ENCODE measurements at regions not wholly inside any gene's neighbourhood (a gene's known extent, or its start where the extent isn't known, plus 50 kb on each side); places are given as distances from the start of the nearest gene placed in this dataset.

DNA sequence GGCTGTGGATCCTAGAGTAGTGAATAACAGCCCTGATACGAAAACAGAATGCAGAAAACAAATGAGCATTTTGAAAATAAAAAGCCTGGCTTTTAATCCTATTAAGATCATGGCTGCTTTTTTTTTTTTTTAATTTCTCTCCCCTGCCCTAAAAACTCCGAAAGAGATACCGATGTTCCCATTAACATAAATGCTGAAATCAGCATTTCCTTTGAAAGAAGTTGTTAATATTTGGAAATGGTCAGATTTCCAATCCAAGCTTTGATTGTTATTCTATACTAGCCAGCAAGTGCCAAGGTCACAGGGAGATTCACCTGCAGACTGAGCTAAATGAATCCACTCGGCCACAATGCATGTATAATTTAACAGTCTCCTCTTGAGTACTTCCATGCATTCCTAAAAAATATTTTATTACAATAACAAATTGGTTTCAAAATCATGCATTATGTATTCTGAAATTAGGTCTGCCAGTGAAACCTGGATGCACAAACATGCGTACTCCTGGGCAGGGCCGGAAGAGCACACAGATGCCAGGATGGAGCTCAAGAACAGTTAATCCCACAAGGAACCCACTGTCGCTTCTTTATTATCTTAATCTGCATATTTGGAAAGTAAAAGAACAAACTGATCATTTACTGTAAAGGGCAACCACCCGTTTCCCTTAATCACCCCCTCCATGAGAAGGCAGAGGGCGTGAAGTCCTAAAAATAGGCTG lies 521.5 kb upstream of the ZFHX3 start:
- DNase-seq (ENCODE audit: extremely low read depth, low read depth), result no peak
- TF ChIP-seq, protein P1, sequence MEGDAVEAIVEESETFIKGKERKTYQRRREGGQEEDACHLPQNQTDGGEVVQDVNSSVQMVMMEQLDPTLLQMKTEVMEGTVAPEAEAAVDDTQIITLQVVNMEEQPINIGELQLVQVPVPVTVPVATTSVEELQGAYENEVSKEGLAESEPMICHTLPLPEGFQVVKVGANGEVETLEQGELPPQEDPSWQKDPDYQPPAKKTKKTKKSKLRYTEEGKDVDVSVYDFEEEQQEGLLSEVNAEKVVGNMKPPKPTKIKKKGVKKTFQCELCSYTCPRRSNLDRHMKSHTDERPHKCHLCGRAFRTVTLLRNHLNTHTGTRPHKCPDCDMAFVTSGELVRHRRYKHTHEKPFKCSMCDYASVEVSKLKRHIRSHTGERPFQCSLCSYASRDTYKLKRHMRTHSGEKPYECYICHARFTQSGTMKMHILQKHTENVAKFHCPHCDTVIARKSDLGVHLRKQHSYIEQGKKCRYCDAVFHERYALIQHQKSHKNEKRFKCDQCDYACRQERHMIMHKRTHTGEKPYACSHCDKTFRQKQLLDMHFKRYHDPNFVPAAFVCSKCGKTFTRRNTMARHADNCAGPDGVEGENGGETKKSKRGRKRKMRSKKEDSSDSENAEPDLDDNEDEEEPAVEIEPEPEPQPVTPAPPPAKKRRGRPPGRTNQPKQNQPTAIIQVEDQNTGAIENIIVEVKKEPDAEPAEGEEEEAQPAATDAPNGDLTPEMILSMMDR (IDR thresholded peaks at IDR 0.05; ENCODE audit: low read depth, low read length, missing control alignments), result no peak
- no peak overlapping the region for H3K4me3 ChIP-seq (replicated peaks; ENCODE audit: low read depth, low read length)

DNA sequence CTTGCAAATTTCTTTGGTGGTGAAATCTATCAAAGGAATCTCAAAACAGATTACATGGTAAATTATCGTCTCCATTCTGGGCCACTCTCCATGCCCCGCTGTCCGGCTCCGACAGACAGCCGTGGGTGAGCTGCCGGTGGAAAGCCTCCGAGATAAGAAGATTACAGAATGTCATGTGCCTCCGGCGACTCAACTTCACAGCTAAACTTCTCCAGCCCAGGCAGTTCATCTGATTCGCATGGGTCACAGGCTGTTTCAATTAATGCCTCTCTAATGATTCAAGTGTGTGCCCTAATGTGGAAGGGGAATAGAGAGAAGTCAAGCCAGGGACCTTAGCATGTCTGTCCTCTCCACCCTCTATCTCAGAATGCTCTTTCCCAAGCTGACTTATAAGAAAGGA lies 520.8 kb upstream of the ZFHX3 start:
- TF ChIP-seq, protein P1 (IDR thresholded peaks at IDR 0.05; ENCODE audit: low read depth, low read length, missing control alignments), result no peak
- H3K4me3 ChIP-seq (replicated peaks; ENCODE audit: low read depth, low read length), result no peak overlapping the region
- DNase-seq (ENCODE audit: extremely low read depth, low read depth), result no peak

DNA sequence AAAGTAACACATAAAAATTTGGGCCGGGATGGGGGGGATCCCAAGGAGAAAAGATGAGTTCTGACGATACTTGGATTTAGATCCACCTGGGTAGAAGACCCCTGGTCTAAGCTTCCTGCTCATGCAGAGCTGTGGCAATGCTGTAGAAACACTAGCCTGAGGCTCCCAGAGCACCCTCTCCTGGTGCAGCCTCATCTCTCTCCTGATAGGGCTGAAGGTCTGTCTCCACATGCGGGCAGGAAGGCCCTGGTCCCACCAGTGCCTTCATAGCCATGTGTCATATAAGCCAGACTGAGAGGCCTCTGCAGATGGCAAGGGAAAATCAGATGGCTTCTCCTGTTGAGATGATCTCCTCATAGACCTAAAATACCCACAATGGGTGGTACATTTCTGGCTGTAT lies 518.0 kb upstream of the ZFHX3 start:
- TF ChIP-seq, protein P1 (IDR thresholded peaks at IDR 0.05; ENCODE audit: low read depth, low read length, missing control alignments), result no peak
- no peak overlapping the region for H3K4me3 ChIP-seq (replicated peaks; ENCODE audit: low read depth, low read length)
- no peak for DNase-seq (ENCODE audit: extremely low read depth, low read depth)

DNA sequence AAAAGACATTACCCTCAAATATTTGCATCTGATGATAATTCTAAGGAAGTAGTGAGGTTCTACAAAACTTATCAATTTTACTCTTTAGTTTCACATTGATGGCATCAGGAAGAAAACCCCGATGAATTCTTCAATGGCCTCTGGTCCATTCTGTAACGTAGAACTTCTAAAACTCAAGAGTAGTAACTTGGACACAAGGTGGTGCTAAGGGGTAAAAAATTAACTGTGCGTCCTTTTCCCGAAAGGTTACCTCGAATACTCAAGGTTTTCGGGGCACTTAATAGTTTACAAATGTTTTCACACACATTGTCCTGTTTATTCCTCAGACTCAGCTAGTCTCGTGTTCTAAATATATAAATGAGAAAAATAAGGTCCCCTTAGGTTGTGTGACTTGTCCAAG lies 517.3 kb upstream of the ZFHX3 start:
- H3K4me3 ChIP-seq (replicated peaks; ENCODE audit: low read depth, low read length), result no peak overlapping the region
- TF ChIP-seq, protein P1 (IDR thresholded peaks at IDR 0.05; ENCODE audit: low read depth, low read length, missing control alignments), result peak; percentile 7
- no peak for DNase-seq (ENCODE audit: extremely low read depth, low read depth)

DNA sequence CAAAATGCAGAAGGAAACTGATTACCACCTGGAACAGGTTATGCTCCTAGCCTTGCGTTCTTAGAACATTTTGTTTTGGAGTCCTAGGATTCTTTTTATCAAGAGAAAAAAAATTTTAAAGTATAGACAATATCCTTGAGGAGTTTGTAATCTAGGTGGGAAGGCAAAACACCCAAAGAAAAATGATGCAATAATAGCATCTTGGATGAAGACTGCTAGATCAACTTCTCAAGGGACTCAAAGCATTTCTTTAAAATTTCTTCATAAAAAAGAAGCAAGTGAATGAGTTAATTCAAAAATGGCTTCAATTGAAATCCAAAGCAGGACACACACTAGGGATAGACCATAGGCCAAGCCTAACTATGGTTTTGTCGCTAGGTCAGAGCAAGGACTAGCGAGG lies 515.8 kb upstream of the ZFHX3 start:
- DNase-seq (ENCODE audit: extremely low read depth, low read depth), result no peak
- TF ChIP-seq, protein P1 (IDR thresholded peaks at IDR 0.05; ENCODE audit: low read depth, low read length, missing control alignments), result no peak
- no peak overlapping the region for H3K4me3 ChIP-seq (replicated peaks; ENCODE audit: low read depth, low read length)

DNA sequence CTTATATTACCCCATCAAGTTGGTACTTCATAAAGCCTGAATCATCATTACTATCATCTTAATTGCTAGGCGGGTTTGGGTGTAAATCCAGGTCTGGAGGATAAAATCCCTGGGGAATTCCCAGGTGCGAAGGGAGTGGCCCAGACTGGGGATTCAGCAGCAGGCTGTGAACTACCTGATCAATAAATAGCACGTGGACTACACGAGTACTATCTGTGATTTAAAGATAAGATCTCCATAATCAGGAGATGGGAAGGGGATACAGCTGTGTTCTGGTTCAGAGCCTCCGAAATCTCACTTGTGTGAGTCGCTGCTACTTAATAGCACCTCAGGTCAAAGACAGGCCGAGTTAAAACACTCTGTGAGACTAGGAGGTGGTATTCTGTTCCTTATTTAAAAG lies 512.6 kb upstream of the ZFHX3 start:
- no peak for DNase-seq (ENCODE audit: extremely low read depth, low read depth)
- no peak overlapping the region for H3K4me3 ChIP-seq (replicated peaks; ENCODE audit: low read depth, low read length)
- TF ChIP-seq, protein P1 (IDR thresholded peaks at IDR 0.05; ENCODE audit: low read depth, low read length, missing control alignments), result no peak

DNA sequence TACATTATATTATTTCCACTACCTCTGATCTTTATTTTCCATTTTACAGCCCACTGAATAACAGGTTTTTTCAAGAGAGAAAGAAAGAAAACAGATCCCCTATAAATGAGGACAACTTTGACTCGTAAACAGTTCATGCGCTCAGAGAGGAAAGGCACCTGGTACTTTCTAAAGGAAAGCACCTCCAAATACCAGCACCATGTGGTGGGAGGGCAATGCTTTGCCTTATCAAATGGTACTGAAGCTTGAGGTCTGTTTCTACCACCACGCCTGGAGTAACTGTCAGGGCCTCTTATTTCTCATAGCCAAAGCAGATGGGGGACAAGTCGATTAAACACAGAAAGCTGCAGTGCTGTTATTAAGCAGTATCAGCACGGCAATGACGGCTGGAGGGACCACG lies 510.3 kb upstream of the ZFHX3 start:
- no peak for DNase-seq (ENCODE audit: extremely low read depth, low read depth)
- H3K4me3 ChIP-seq (replicated peaks; ENCODE audit: low read depth, low read length), result no peak overlapping the region
- TF ChIP-seq, protein P1 (IDR thresholded peaks at IDR 0.05; ENCODE audit: low read depth, low read length, missing control alignments), result no peak

Measured in HFF-Myc (cell line).